ENCODE measurements at regions not wholly inside any gene's neighbourhood (a gene's known extent, or its start where the extent isn't known, plus 50 kb on each side); places are given as distances from the start of the nearest gene placed in this dataset.

GRCh38 chr12:82047446-82047845 is 288.3 kb upstream of the PPFIA2 start:
- TF ChIP-seq, protein P1, sequence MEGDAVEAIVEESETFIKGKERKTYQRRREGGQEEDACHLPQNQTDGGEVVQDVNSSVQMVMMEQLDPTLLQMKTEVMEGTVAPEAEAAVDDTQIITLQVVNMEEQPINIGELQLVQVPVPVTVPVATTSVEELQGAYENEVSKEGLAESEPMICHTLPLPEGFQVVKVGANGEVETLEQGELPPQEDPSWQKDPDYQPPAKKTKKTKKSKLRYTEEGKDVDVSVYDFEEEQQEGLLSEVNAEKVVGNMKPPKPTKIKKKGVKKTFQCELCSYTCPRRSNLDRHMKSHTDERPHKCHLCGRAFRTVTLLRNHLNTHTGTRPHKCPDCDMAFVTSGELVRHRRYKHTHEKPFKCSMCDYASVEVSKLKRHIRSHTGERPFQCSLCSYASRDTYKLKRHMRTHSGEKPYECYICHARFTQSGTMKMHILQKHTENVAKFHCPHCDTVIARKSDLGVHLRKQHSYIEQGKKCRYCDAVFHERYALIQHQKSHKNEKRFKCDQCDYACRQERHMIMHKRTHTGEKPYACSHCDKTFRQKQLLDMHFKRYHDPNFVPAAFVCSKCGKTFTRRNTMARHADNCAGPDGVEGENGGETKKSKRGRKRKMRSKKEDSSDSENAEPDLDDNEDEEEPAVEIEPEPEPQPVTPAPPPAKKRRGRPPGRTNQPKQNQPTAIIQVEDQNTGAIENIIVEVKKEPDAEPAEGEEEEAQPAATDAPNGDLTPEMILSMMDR (IDR thresholded peaks at IDR 0.05), result no peak
- TF ChIP-seq POLR2A (IDR thresholded peaks at IDR 0.05), result no peak

All from esophagus squamous epithelium (tissue), 4 donors.